ENCODE measurements at regions not wholly inside any gene's neighbourhood (a gene's known extent, or its start where the extent isn't known, plus 50 kb on each side); places are given as distances from the start of the nearest gene placed in this dataset.

GRCh38 chr1:87941337-87941946 is 612.8 kb downstream of the LMO4 start:
- H3K79me1 ChIP-seq (ENCODE audit: low read depth, low read length): no peaks in the 10 kb centered on the region
- H3K4me3 ChIP-seq (ENCODE audit: low read length in 2 of 2): no peak overlapping the region
- no peak overlapping the region for H3K9ac ChIP-seq (ENCODE audit: low read depth, low read length, poor library complexity)
- H3K9me3 ChIP-seq (replicated peaks in 1 of 2; ENCODE audit: control insufficient read depth in 2 of 2, insufficient read depth in 1 of 2, low read depth in 1 of 2, low read length in 2 of 2): no peaks in the 10 kb centered on the region
- no peak overlapping the region for H3K14ac ChIP-seq (ENCODE audit: low read length)
- no peaks in the 10 kb centered on the region for H3K27me3 ChIP-seq (ENCODE audit: control insufficient read depth in 3 of 3, insufficient read depth in 3 of 3, low read depth in 1 of 3, low read length in 3 of 3)
- H2BK5ac ChIP-seq (ENCODE audit: low read length): no peak overlapping the region
- no peak overlapping the region for H3K4me2 ChIP-seq (ENCODE audit: insufficient read depth, low read length, poor library complexity, severe bottlenecking)
- no peak overlapping the region for H2AK5ac ChIP-seq (ENCODE audit: low read depth, low read length)
- no peak overlapping the region for H2BK120ac ChIP-seq (ENCODE audit: low read depth, low read length)
- no peak overlapping the region for H2AFZ ChIP-seq (ENCODE audit: low read length)
- no peak overlapping the region for H2BK15ac ChIP-seq (ENCODE audit: low read length)
- no peak overlapping the region for H4K91ac ChIP-seq (ENCODE audit: low read depth, low read length, poor library complexity)
- no peak overlapping the region for H2BK12ac ChIP-seq (ENCODE audit: low read length)
- H3K36me3 ChIP-seq (replicated peaks in 1 of 2; ENCODE audit: control insufficient read depth in 2 of 2, insufficient read depth in 2 of 2, low read length in 2 of 2): no peaks in the 10 kb centered on the region
- no peak for DNase-seq (ENCODE audit: low spot score)
- no peak overlapping the region for H4K8ac ChIP-seq (ENCODE audit: low read depth, low read length)
- no CpG with 5 or more reads among the region's 1 CpG for WGBS, 2 donors (ENCODE audit: extremely low coverage in 2 of 2, insufficient read length in 2 of 2, insufficient replicate concordance in 1 of 2)
- H3K18ac ChIP-seq (ENCODE audit: low read length): no peak overlapping the region
- H3K4ac ChIP-seq (ENCODE audit: low read length): no peak overlapping the region
- H3K23ac ChIP-seq (ENCODE audit: low read depth, low read length, poor library complexity): no peak overlapping the region
- H3K4me1 ChIP-seq (ENCODE audit: control insufficient read depth in 2 of 2, insufficient read depth in 1 of 2, low read depth in 1 of 2, low read length in 2 of 2): peaks cover 3% of the 10 kb centered on the region in 2 donors
- no peak overlapping the region for H3K27ac ChIP-seq (replicated peaks; ENCODE audit: low read length)

GRCh38 chr1:87942165-87942564 is 613.5 kb downstream of the LMO4 start:
- no peak overlapping the region for H2BK15ac ChIP-seq (ENCODE audit: low read length)
- DNase-seq (ENCODE audit: low spot score): no peak
- no peak overlapping the region for H3K4me3 ChIP-seq (ENCODE audit: low read length in 2 of 2)
- H3K4me2 ChIP-seq (ENCODE audit: insufficient read depth, low read length, poor library complexity, severe bottlenecking): no peak overlapping the region
- H3K18ac ChIP-seq (ENCODE audit: low read length): no peak overlapping the region
- no peak overlapping the region for H2BK5ac ChIP-seq (ENCODE audit: low read length)
- H3K9ac ChIP-seq (ENCODE audit: low read depth, low read length, poor library complexity): no peak overlapping the region
- no peaks in the 10 kb centered on the region for H3K9me3 ChIP-seq (replicated peaks in 1 of 2; ENCODE audit: control insufficient read depth in 2 of 2, insufficient read depth in 1 of 2, low read depth in 1 of 2, low read length in 2 of 2)
- no peak overlapping the region for H3K23ac ChIP-seq (ENCODE audit: low read depth, low read length, poor library complexity)
- no peak overlapping the region for H4K91ac ChIP-seq (ENCODE audit: low read depth, low read length, poor library complexity)
- H2BK12ac ChIP-seq (ENCODE audit: low read length): no peak overlapping the region
- H3K4ac ChIP-seq (ENCODE audit: low read length): no peak overlapping the region
- no peak overlapping the region for H3K27ac ChIP-seq (replicated peaks; ENCODE audit: low read length)
- H2BK120ac ChIP-seq (ENCODE audit: low read depth, low read length): no peak overlapping the region
- H3K27me3 ChIP-seq (ENCODE audit: control insufficient read depth in 3 of 3, insufficient read depth in 3 of 3, low read depth in 1 of 3, low read length in 3 of 3): no peaks in the 10 kb centered on the region
- H3K14ac ChIP-seq (ENCODE audit: low read length): no peak overlapping the region
- no peaks in the 10 kb centered on the region for H3K36me3 ChIP-seq (replicated peaks in 1 of 2; ENCODE audit: control insufficient read depth in 2 of 2, insufficient read depth in 2 of 2, low read length in 2 of 2)
- H3K79me1 ChIP-seq (ENCODE audit: low read depth, low read length): no peaks in the 10 kb centered on the region
- H3K4me1 ChIP-seq (ENCODE audit: control insufficient read depth in 2 of 2, insufficient read depth in 1 of 2, low read depth in 1 of 2, low read length in 2 of 2): peaks cover 3% of the 10 kb centered on the region in 2 donors
- no peak overlapping the region for H4K8ac ChIP-seq (ENCODE audit: low read depth, low read length)
- WGBS, 2 donors (ENCODE audit: extremely low coverage in 2 of 2, insufficient read length in 2 of 2, insufficient replicate concordance in 1 of 2): no CpG with 5 or more reads among the region's 1 CpG
- H2AK5ac ChIP-seq (ENCODE audit: low read depth, low read length): no peak overlapping the region
- no peak overlapping the region for H2AFZ ChIP-seq (ENCODE audit: low read length)

- Histone ChIP-seq H3K79me1 (ENCODE audit: low read depth, low read length) (no peaks in the 10 kb centered on the region), H3K9ac (ENCODE audit: low read depth, low read length, poor library complexity) (no peak overlapping the region), H3K27me3 (ENCODE audit: control insufficient read depth in 3 of 3, insufficient read depth in 3 of 3, low read depth in 1 of 3, low read length in 3 of 3) (no peaks in the 10 kb centered on the region), H3K18ac (ENCODE audit: low read length) (no peak overlapping the region), H3K4me1 (ENCODE audit: control insufficient read depth in 2 of 2, insufficient read depth in 1 of 2, low read depth in 1 of 2, low read length in 2 of 2) (peaks cover 0 to 3% of the 10 kb centered on the region in 2 donors), H3K4me2 (ENCODE audit: insufficient read depth, low read length, poor library complexity, severe bottlenecking) (no peak overlapping the region), H3K36me3 (replicated peaks in 1 of 2; ENCODE audit: control insufficient read depth in 2 of 2, insufficient read depth in 2 of 2, low read length in 2 of 2) (no peaks in the 10 kb centered on the region), H2BK15ac (ENCODE audit: low read length) (no peak overlapping the region), H4K91ac (ENCODE audit: low read depth, low read length, poor library complexity) (no peak overlapping the region), H3K9me3 (replicated peaks in 1 of 2; ENCODE audit: control insufficient read depth in 2 of 2, insufficient read depth in 1 of 2, low read depth in 1 of 2, low read length in 2 of 2) (no peaks in the 10 kb centered on the region), H3K14ac (ENCODE audit: low read length) (no peak overlapping the region), H3K23ac (ENCODE audit: low read depth, low read length, poor library complexity) (no peak overlapping the region), H2AFZ (ENCODE audit: low read length) (no peak overlapping the region), H2AK5ac (ENCODE audit: low read depth, low read length) (no peak overlapping the region), H2BK12ac (ENCODE audit: low read length) (no peak overlapping the region), H3K4ac (ENCODE audit: low read length) (no peak overlapping the region), H2BK5ac (ENCODE audit: low read length) (no peak overlapping the region), H3K4me3 (ENCODE audit: low read length in 2 of 2) (no peak overlapping the region), H4K8ac (ENCODE audit: low read depth, low read length) (no peak overlapping the region), H2BK120ac (ENCODE audit: low read depth, low read length) (no peak overlapping the region), H3K27ac (replicated peaks; ENCODE audit: low read length) (no peak overlapping the region)
- no peak for DNase-seq (ENCODE audit: low spot score)
- no CpG with 5 or more reads among the region's 3 CpGs for WGBS, 2 donors (ENCODE audit: extremely low coverage in 2 of 2, insufficient read length in 2 of 2, insufficient replicate concordance in 1 of 2)
These were observed 621.0 kb downstream of the LMO4 start for GRCh38 chr1:87949711-87950110.

- H3K27ac ChIP-seq (replicated peaks; ENCODE audit: low read length): no peak overlapping the region
- H3K9ac ChIP-seq (ENCODE audit: low read depth, low read length, poor library complexity): no peak overlapping the region
- H2BK120ac ChIP-seq (ENCODE audit: low read depth, low read length): no peak overlapping the region
- peaks cover 0 to 3% of the 10 kb centered on the region in 2 donors for H3K4me1 ChIP-seq (ENCODE audit: control insufficient read depth in 2 of 2, insufficient read depth in 1 of 2, low read depth in 1 of 2, low read length in 2 of 2)
- DNase-seq (ENCODE audit: low spot score): no peak
- no peak overlapping the region for H2BK5ac ChIP-seq (ENCODE audit: low read length)
- no peak overlapping the region for H2BK12ac ChIP-seq (ENCODE audit: low read length)
- H3K9me3 ChIP-seq (replicated peaks in 1 of 2; ENCODE audit: control insufficient read depth in 2 of 2, insufficient read depth in 1 of 2, low read depth in 1 of 2, low read length in 2 of 2): no peaks in the 10 kb centered on the region
- H3K4ac ChIP-seq (ENCODE audit: low read length): no peak overlapping the region
- WGBS, 2 donors (ENCODE audit: extremely low coverage in 2 of 2, insufficient read length in 2 of 2, insufficient replicate concordance in 1 of 2): no CpG with 5 or more reads among the region's 3 CpGs
- no peak overlapping the region for H2AK5ac ChIP-seq (ENCODE audit: low read depth, low read length)
- no peak overlapping the region for H3K4me3 ChIP-seq (ENCODE audit: low read length in 2 of 2)
- no peaks in the 10 kb centered on the region for H3K79me1 ChIP-seq (ENCODE audit: low read depth, low read length)
- H4K8ac ChIP-seq (ENCODE audit: low read depth, low read length): no peak overlapping the region
- H3K23ac ChIP-seq (ENCODE audit: low read depth, low read length, poor library complexity): no peak overlapping the region
- H3K4me2 ChIP-seq (ENCODE audit: insufficient read depth, low read length, poor library complexity, severe bottlenecking): no peak overlapping the region
- no peaks in the 10 kb centered on the region for H3K36me3 ChIP-seq (replicated peaks in 1 of 2; ENCODE audit: control insufficient read depth in 2 of 2, insufficient read depth in 2 of 2, low read length in 2 of 2)
- H2AFZ ChIP-seq (ENCODE audit: low read length): no peak overlapping the region
- H2BK15ac ChIP-seq (ENCODE audit: low read length): no peak overlapping the region
- H4K91ac ChIP-seq (ENCODE audit: low read depth, low read length, poor library complexity): no peak overlapping the region
- H3K14ac ChIP-seq (ENCODE audit: low read length): no peak overlapping the region
- no peaks in the 10 kb centered on the region for H3K27me3 ChIP-seq (ENCODE audit: control insufficient read depth in 3 of 3, insufficient read depth in 3 of 3, low read depth in 1 of 3, low read length in 3 of 3)
- no peak overlapping the region for H3K18ac ChIP-seq (ENCODE audit: low read length)
These were observed 621.7 kb downstream of the LMO4 start for GRCh38 chr1:87950369-87950768.
